ENCODE measurements at regions not wholly inside any gene's neighbourhood (a gene's known extent, or its start where the extent isn't known, plus 50 kb on each side); places are given as distances from the start of the nearest gene placed in this dataset.

DNA sequence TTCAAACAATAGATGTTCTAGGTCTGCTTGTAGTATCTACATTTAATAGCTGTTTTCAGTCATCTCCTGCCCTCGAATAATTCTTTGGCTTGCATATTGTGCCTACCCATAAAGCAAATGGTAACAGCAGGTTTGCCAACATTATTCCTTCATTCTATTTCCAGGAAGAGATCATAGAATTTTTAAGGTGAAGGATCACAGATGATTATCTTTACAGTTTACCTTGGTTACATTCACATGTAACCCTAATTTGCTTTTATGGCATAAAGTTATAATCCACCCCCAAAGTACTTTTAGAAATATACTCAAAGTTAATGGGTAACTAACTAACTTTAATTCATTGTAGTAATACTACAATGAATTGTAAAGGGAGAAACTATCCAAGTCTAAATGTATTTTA is 315.5 kb downstream of the NSUN3 start:
- ATAC-seq (no peak), DNase-seq (no peak)
- Mint-ChIP-seq H3K4me1 (no peaks in the 10 kb centered on the region), H3K36me3 (no peaks in the 10 kb centered on the region), H3K4me3 (no peak overlapping the region), H3K27ac (no peak overlapping the region), H3K9me3 (peaks cover 15 to 18% of the 10 kb centered on the region in 2 donors), H3K27me3 (ENCODE audit: low read depth in 2 of 2) (no peaks in the 10 kb centered on the region)
- Histone ChIP-seq H3K27ac (ENCODE audit: low read length) (no peak overlapping the region), H3K4me1 (ENCODE audit: control insufficient read depth, insufficient read depth, low read length) (no peaks in the 10 kb centered on the region), H3K4me3 (ENCODE audit: low read length) (no peak overlapping the region), H3K27me3 (ENCODE audit: control insufficient read depth, insufficient read depth, low read length) (no peaks in the 10 kb centered on the region), H3K36me3 (ENCODE audit: control insufficient read depth, insufficient read depth, low read length) (no peaks in the 10 kb centered on the region), H3K9me3 (ENCODE audit: control insufficient read depth, insufficient read depth, low read length) (no peaks in the 10 kb centered on the region)
- TF ChIP-seq, protein P1, sequence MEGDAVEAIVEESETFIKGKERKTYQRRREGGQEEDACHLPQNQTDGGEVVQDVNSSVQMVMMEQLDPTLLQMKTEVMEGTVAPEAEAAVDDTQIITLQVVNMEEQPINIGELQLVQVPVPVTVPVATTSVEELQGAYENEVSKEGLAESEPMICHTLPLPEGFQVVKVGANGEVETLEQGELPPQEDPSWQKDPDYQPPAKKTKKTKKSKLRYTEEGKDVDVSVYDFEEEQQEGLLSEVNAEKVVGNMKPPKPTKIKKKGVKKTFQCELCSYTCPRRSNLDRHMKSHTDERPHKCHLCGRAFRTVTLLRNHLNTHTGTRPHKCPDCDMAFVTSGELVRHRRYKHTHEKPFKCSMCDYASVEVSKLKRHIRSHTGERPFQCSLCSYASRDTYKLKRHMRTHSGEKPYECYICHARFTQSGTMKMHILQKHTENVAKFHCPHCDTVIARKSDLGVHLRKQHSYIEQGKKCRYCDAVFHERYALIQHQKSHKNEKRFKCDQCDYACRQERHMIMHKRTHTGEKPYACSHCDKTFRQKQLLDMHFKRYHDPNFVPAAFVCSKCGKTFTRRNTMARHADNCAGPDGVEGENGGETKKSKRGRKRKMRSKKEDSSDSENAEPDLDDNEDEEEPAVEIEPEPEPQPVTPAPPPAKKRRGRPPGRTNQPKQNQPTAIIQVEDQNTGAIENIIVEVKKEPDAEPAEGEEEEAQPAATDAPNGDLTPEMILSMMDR (IDR thresholded peaks at IDR 0.05) = no peak
- intact Hi-C loops (cut with micrococcal nuclease) = no loop called here
- 80% methylated on average over 1 of the region's 1 CpG for WGBS (ENCODE audit: insufficient coverage)

DNA sequence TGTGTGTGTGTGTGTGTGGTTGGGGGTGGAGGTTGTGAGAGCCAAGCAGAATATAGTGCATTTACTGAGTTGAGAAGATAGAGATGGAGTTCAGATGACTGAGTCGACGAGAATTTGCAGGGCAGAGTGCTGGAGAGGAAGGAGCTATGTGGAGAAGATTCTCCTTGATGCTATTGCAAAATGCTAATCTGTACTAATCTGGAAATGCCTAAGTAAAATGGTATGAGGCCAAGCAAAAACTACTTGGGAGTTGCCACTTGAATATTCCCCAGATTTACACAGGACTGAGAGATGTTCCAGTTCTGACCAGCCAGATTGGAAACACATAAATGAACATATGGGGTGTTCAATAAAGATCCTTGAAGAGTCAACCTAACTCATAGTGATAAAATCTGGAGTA is 316.4 kb downstream of the NSUN3 start:
- H3K36me3 Mint-ChIP-seq = no peaks in the 10 kb centered on the region
- H3K27me3 Mint-ChIP-seq (ENCODE audit: low read depth in 2 of 2) = no peaks in the 10 kb centered on the region
- TF ChIP-seq, protein P1 (IDR thresholded peaks at IDR 0.05) = no peak
- H3K36me3 ChIP-seq (ENCODE audit: control insufficient read depth, insufficient read depth, low read length) = no peaks in the 10 kb centered on the region
- H3K27me3 ChIP-seq (ENCODE audit: control insufficient read depth, insufficient read depth, low read length) = no peaks in the 10 kb centered on the region
- H3K4me3 Mint-ChIP-seq = no peak overlapping the region
- H3K4me1 ChIP-seq (ENCODE audit: control insufficient read depth, insufficient read depth, low read length) = no peaks in the 10 kb centered on the region
- whole genome bisulfite sequencing (ENCODE audit: insufficient coverage) = 81% methylated on average over 2 of the region's 2 CpGs
- ATAC-seq (no peak), DNase-seq (no peak)
- no peaks in the 10 kb centered on the region for H3K4me1 Mint-ChIP-seq
- no peak overlapping the region for H3K27ac Mint-ChIP-seq
- intact Hi-C loops (cut with micrococcal nuclease) = no loop called here
- no peak overlapping the region for H3K27ac ChIP-seq (ENCODE audit: low read length)
- H3K9me3 Mint-ChIP-seq = peaks cover 17 to 21% of the 10 kb centered on the region in 2 donors
- no peaks in the 10 kb centered on the region for H3K9me3 ChIP-seq (ENCODE audit: control insufficient read depth, insufficient read depth, low read length)
- no peak overlapping the region for H3K4me3 ChIP-seq (ENCODE audit: low read length)

DNA sequence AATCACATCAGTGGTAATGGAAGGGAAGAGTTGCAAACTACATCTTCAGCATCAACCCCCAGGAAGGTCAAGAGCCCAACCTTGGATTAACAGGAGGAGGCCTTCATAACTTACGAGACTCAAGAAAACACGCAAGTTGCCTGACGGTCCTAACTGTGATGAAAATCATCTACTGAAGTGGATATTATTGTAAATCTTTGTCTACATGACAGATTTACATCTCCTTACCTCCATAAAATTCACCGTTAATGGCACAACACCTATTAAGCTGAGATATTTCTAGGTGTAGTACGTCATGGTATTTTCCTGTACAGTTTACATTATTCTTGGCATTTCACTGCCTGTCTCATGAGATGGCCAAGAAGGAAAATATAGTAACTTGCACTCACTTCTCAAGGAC is 332.0 kb downstream of the NSUN3 start:
- WGBS (ENCODE audit: insufficient coverage) = 93% methylated on average over 3 of the region's 5 CpGs
- intact Hi-C loops (cut with micrococcal nuclease) = no loop called here
- Histone ChIP-seq H3K36me3 (ENCODE audit: control insufficient read depth, insufficient read depth, low read length) (no peaks in the 10 kb centered on the region), H3K27ac (ENCODE audit: low read length) (no peak overlapping the region), H3K4me1 (ENCODE audit: control insufficient read depth, insufficient read depth, low read length) (no peaks in the 10 kb centered on the region), H3K9me3 (ENCODE audit: control insufficient read depth, insufficient read depth, low read length) (no peaks in the 10 kb centered on the region), H3K4me3 (ENCODE audit: low read length) (no peak overlapping the region), H3K27me3 (ENCODE audit: control insufficient read depth, insufficient read depth, low read length) (no peaks in the 10 kb centered on the region)
- TF ChIP-seq, protein P1 (IDR thresholded peaks at IDR 0.05) = no peak
- H3K36me3 Mint-ChIP-seq = no peaks in the 10 kb centered on the region
- no peak for DNase-seq
- no peak overlapping the region for H3K4me3 Mint-ChIP-seq
- no peaks in the 10 kb centered on the region for H3K27me3 Mint-ChIP-seq (ENCODE audit: low read depth in 2 of 2)
- H3K9me3 Mint-ChIP-seq = peaks cover 7 to 9% of the 10 kb centered on the region in 2 donors
- no peaks in the 10 kb centered on the region for H3K4me1 Mint-ChIP-seq
- H3K27ac Mint-ChIP-seq = no peak overlapping the region
- no peak for ATAC-seq

DNA sequence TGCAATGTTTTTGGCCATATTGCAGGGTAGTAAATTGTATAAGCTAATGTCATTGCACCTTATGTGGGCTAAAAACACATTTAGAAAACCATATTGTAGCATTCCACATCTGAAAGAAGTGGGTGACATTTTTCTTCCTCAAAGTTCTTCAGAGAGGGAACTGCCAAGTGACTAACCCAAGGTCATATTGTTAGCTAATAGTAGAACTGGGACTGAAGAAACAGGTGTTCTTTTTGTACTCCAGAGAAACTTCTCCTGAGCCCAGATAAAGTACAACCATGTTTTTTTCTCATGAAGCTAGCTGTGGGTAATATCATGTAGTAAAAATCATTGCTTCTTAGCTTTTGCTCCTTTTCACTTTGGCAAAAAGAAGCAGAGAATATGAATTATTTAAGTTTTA is 333.0 kb downstream of the NSUN3 start:
- Mint-ChIP-seq H3K9me3 (peaks cover 6 to 7% of the 10 kb centered on the region in 2 donors), H3K4me1 (no peaks in the 10 kb centered on the region), H3K36me3 (no peaks in the 10 kb centered on the region), H3K27me3 (ENCODE audit: low read depth in 2 of 2) (no peaks in the 10 kb centered on the region), H3K27ac (no peak overlapping the region), H3K4me3 (no peak overlapping the region)
- no peaks in the 10 kb centered on the region for H3K9me3 ChIP-seq (ENCODE audit: control insufficient read depth, insufficient read depth, low read length)
- TF ChIP-seq, protein P1 (IDR thresholded peaks at IDR 0.05) = no peak
- DNase-seq = no peak
- intact Hi-C loops (cut with micrococcal nuclease) = no loop called here
- H3K36me3 ChIP-seq (ENCODE audit: control insufficient read depth, insufficient read depth, low read length) = no peaks in the 10 kb centered on the region
- no peak overlapping the region for H3K4me3 ChIP-seq (ENCODE audit: low read length)
- no peaks in the 10 kb centered on the region for H3K27me3 ChIP-seq (ENCODE audit: control insufficient read depth, insufficient read depth, low read length)
- no peak overlapping the region for H3K27ac ChIP-seq (ENCODE audit: low read length)
- no peak for ATAC-seq
- no peaks in the 10 kb centered on the region for H3K4me1 ChIP-seq (ENCODE audit: control insufficient read depth, insufficient read depth, low read length)

Data from natural killer cell (primary cell).